ENCODE measurements at regions not wholly inside any gene's neighbourhood (a gene's known extent, or its start where the extent isn't known, plus 50 kb on each side); places are given as distances from the start of the nearest gene placed in this dataset.

DNA sequence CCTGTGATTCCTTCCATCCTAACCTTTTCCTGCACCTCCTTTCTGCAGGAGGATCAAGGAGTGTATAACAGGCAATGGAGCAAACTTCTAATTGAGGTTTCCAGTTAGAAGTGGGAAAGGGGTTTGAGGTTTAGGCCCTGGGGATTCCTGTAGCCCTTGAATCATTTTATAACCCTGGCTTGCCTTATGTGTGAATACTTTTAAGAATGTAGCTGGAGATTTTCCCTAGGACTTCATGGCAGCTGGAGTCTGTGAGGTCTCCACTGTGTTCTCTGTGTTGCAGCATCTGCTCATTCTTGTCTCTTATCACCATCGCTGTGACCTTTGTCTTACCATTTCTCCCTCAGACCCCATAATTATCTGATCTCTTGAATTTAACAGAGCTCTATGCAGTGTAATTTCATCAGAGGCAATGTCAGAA, 370.2 kb upstream of the SLC14A2 start:
- intact Hi-C loops (cut with DNase I; ENCODE audit: low total_unique reads): no loop called here
- peaks cover 0 to 22% (median 7%) of the 10 kb centered on the region in 6 donors for H3K4me1 ChIP-seq
- H3K27ac ChIP-seq: no peak overlapping the region

DNA sequence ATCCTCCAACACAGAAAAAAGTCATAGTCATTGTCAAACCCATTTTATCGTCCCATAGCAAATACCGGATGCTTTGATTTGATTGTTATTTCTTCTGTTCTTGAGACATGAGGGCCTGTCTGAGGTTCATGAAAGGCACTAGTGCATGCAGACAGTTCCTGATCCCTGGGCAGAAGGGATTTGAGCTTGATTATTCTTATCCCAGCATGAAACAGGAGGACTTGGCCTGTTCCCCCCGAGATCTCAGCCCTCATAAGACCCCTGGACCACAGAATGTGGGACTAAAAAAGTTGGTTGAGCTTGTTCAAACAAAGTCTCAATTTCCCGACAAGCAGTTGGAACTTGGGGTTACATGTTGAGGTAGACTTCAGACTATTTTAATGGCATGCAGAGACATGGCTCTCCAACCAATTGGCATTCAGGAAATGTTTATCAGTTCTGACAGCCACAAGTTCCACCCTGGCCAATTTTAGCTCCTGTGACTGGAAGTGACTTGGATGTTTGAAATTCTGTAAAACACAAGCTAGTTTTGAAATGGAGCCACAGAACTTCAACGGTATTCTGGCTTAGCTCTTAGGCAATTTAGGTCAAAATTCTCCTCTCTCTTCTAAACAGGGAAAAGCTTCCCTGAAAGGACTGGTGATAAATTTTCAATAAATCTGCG, 366.9 kb upstream of the SLC14A2 start:
- Histone ChIP-seq H3K36me3 (no peaks in the 10 kb centered on the region), H3K27me3 (replicated peaks in 1 of 7) (no peaks in the 10 kb centered on the region), H3K9me3 (no peaks in the 10 kb centered on the region), H3K4me1 (peaks cover 0 to 26% (median 7%) of the 10 kb centered on the region in 6 donors), H3K4me3 (no peak overlapping the region), H3K27ac (peak overlapping the region in 3 of 8 donors; percentile 0 to 35 (median 27))
- TF ChIP-seq POLR2AphosphoS5 (IDR thresholded peaks at IDR 0.05) (no peak), POLR2A (IDR thresholded peaks at IDR 0.05) (no peak)
- TF ChIP-seq, protein P1, sequence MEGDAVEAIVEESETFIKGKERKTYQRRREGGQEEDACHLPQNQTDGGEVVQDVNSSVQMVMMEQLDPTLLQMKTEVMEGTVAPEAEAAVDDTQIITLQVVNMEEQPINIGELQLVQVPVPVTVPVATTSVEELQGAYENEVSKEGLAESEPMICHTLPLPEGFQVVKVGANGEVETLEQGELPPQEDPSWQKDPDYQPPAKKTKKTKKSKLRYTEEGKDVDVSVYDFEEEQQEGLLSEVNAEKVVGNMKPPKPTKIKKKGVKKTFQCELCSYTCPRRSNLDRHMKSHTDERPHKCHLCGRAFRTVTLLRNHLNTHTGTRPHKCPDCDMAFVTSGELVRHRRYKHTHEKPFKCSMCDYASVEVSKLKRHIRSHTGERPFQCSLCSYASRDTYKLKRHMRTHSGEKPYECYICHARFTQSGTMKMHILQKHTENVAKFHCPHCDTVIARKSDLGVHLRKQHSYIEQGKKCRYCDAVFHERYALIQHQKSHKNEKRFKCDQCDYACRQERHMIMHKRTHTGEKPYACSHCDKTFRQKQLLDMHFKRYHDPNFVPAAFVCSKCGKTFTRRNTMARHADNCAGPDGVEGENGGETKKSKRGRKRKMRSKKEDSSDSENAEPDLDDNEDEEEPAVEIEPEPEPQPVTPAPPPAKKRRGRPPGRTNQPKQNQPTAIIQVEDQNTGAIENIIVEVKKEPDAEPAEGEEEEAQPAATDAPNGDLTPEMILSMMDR (IDR thresholded peaks at IDR 0.05 in 8 of 11, conservative IDR thresholded peaks at IDR 0.05 in 3 of 11): no peak
- WGBS, 5 donors: 21 to 51% (median 40%) methylated on average over 6 of the region's 6 CpGs
- DNase-seq: no peak
- intact Hi-C loops (cut with DNase I; ENCODE audit: low total_unique reads): no loop called here

More for the DNA sequence above, 370.2 kb upstream of the SLC14A2 start:
- H3K36me3 ChIP-seq: no peaks in the 10 kb centered on the region
- TF ChIP-seq, protein P1 (IDR thresholded peaks at IDR 0.05 in 8 of 11, conservative IDR thresholded peaks at IDR 0.05 in 3 of 11): no peak
- no peak for TF ChIP-seq POLR2A (IDR thresholded peaks at IDR 0.05)
- no peak for TF ChIP-seq POLR2AphosphoS5 (IDR thresholded peaks at IDR 0.05)
- no peak for DNase-seq
- no peaks in the 10 kb centered on the region for H3K9me3 ChIP-seq
- H3K27me3 ChIP-seq (replicated peaks in 1 of 7): peaks cover 0 to 6% (median 0%) of the 10 kb centered on the region in 7 donors
- no peak overlapping the region for H3K4me3 ChIP-seq
- WGBS, 5 donors: 90 to 100% (median 94%) methylated on average over 1 of the region's 1 CpG

DNA sequence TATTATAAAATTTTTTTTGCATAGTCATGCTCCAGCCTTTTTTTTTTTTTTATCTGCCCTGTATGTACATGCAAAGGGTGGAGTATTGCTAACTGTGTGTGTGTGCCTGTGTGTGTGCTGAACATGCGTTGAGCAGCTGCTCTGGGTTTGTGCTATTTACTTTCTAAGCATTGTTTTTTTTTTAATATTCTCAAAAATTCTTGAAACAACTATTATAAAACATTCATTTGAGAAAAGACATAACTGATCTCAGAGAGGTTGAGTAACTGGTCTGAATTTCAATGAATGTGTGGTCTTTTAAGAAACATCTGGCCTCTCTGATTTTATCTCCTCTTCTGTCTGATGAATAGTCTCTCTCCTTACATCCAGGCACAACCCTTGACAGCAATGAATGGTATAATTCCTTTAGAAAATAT, 366.0 kb upstream of the SLC14A2 start:
- Histone ChIP-seq H3K4me1 (peaks cover 0 to 26% (median 7%) of the 10 kb centered on the region in 6 donors), H3K27me3 (replicated peaks in 1 of 7) (no peaks in the 10 kb centered on the region), H3K9me3 (no peaks in the 10 kb centered on the region), H3K27ac (no peak overlapping the region), H3K36me3 (no peaks in the 10 kb centered on the region), H3K4me3 (no peak overlapping the region)
- 61 to 79% (median 69%) methylated on average over 1 of the region's 1 CpG for WGBS, 5 donors
- DNase-seq: no peak
- TF ChIP-seq POLR2AphosphoS5 (IDR thresholded peaks at IDR 0.05) (no peak), POLR2A (IDR thresholded peaks at IDR 0.05) (no peak)
- TF ChIP-seq, protein P1 (IDR thresholded peaks at IDR 0.05 in 8 of 11, conservative IDR thresholded peaks at IDR 0.05 in 3 of 11): no peak
- intact Hi-C loops (cut with DNase I; ENCODE audit: low total_unique reads): no loop called here

DNA sequence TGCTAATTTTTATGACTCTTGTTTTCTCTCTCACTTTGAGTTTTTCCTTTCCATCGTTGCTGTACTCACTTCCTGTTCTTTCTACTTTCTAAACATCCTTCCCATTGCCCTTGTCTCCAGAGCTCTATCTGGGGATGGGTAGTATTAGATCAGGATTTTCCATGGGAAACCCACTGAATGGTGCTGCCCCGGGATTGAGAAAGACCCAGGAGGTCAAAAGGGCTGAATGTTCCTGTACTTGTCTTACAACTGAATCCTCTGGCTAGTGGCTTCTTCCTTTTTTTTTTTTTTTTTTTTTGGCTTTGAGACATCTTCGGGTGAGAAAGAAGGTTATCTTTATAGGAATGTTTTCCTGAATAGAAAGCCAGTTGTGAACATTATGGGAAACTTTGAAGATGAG, 364.8 kb upstream of the SLC14A2 start:
- Histone ChIP-seq H3K9me3 (no peaks in the 10 kb centered on the region), H3K4me3 (no peak overlapping the region), H3K4me1 (peaks cover 0 to 26% (median 7%) of the 10 kb centered on the region in 6 donors), H3K27me3 (replicated peaks in 1 of 7) (no peaks in the 10 kb centered on the region), H3K36me3 (no peaks in the 10 kb centered on the region), H3K27ac (no peak overlapping the region)
- 35 to 47% (median 41%) methylated on average over 3 of the region's 3 CpGs for WGBS, 5 donors
- TF ChIP-seq, protein P1 (IDR thresholded peaks at IDR 0.05 in 8 of 11, conservative IDR thresholded peaks at IDR 0.05 in 3 of 11): no peak
- TF ChIP-seq POLR2A (IDR thresholded peaks at IDR 0.05): no peak
- no peak for TF ChIP-seq POLR2AphosphoS5 (IDR thresholded peaks at IDR 0.05)
- intact Hi-C loops (cut with DNase I; ENCODE audit: low total_unique reads): no loop called here
- DNase-seq: no peak
